ENCODE measurements at regions not wholly inside any gene's neighbourhood (a gene's known extent, or its start where the extent isn't known, plus 50 kb on each side); places are given as distances from the start of the nearest gene placed in this dataset.

- TF ChIP-seq POLR2A (IDR thresholded peaks at IDR 0.05; ENCODE audit: low read depth, low read length), result no peak
- TF ChIP-seq CTCF (IDR thresholded peaks at IDR 0.05; ENCODE audit: extremely low read depth in 1 of 2, insufficient read depth in 1 of 2, low read depth in 1 of 2, low read length in 2 of 2), result no peak
- no peak for TF ChIP-seq EZH2 (IDR thresholded peaks at IDR 0.05; ENCODE audit: borderline replicate concordance, low read depth, low read length, severe bottlenecking)
- TF ChIP-seq POLR2AphosphoS5 (IDR thresholded peaks at IDR 0.05; ENCODE audit: insufficient read depth, low read depth, low read length), result no peak
- TF ChIP-seq MAX (IDR thresholded peaks at IDR 0.05; ENCODE audit: insufficient read depth, insufficient read length), result no peak
These were observed 301.7 kb upstream of the EMCN start for GRCh38 chr4:100819505-100819904.

Measured in endothelial cell of umbilical vein (primary cell).